Glutamatergic neuron (in vitro differentiated cells): ENCODE measurements at regions not wholly inside any gene's neighbourhood (a gene's known extent, or its start where the extent isn't known, plus 50 kb on each side); places are given as distances from the start of the nearest gene placed in this dataset.

Experiments used
- DNase-seq: peaks from one replicate; pipeline ENCODE4 v3.0.0; 2022
- H3K27ac Mint-ChIP-seq: one replicate; pipeline ENCODE4 v1.8.0; 2020; ENCODE audit warnings: mild to moderate bottlenecking, mixed read lengths, inconsistent platforms; ENCODE audit not compliant: unreplicated experiment
- H3K27me3 Mint-ChIP-seq: one replicate; pipeline ENCODE4 v1.8.0; 2020; ENCODE audit warnings: mild to moderate bottlenecking, moderate library complexity, mixed read lengths, inconsistent platforms; ENCODE audit not compliant: unreplicated experiment
- H3K36me3 Mint-ChIP-seq: one replicate; pipeline ENCODE4 v1.8.0; 2020; ENCODE audit warnings: mild to moderate bottlenecking, mixed read lengths, inconsistent platforms; ENCODE audit not compliant: unreplicated experiment
- H3K4me1 Mint-ChIP-seq: one replicate; pipeline ENCODE4 v1.8.0; 2020; ENCODE audit warnings: mild to moderate bottlenecking, low read depth, mixed read lengths, inconsistent platforms; ENCODE audit not compliant: unreplicated experiment
- H3K4me3 Mint-ChIP-seq: one replicate; pipeline ENCODE4 v1.8.0; 2020; ENCODE audit warnings: mild to moderate bottlenecking, mixed read lengths, inconsistent platforms; ENCODE audit not compliant: unreplicated experiment
- H3K9me3 Mint-ChIP-seq: one replicate; pipeline ENCODE4 v1.8.0; 2020; ENCODE audit warnings: mild to moderate bottlenecking, moderate library complexity, mixed read lengths, inconsistent platforms; ENCODE audit not compliant: unreplicated experiment
- TF ChIP-seq, protein P1 (sequence below): fragments of 200-600 bp; sonication (generic); IDR thresholded peaks from one replicate; pipeline ENCODE4 v1.5.0; 2021; ENCODE audit not compliant: partially characterized antibody, unreplicated experiment

DNA sequence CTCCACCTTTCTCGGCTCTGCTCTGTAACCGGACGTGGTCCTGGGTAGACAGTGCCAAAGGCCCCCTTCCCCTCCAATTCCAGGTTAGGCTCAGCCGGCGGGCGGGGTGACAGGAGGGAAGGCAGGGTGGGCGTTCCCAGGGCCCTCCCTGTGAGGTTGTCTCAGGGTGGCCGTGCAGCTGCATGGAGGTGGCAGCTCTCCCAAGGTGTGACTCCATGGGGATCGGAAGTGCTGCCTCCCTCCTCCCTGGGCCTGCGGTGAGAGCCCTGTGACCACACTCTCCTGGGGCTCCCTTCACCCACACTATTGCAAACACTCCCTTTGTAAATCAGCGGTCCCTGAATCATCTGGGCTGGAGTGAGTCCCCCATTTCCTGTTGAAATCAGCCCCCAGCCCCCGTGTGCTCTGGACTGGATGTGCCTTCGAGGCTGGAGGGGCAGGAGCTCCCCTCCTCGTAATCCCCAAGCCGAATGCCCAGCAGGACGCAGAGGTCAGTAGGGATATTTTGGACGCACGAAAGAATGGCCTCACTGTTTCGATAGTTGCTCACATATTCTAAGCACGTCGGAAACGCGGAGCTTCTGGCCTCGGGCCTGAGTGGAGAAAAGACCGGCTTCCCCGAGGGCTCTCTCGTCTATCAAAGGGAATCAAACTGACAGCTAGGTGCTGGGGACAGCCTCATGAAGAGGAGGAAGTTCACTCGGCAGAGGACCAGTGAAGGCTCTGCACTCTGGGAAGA lies 107.6 kb upstream of the COL5A1 start:
- Mint-ChIP-seq H3K4me3 (no peak overlapping the region), H3K27ac (no peak overlapping the region), H3K27me3 (peaks cover 5% of the 10 kb centered on the region), H3K36me3 (peaks cover 8% of the 10 kb centered on the region), H3K4me1 (no peaks in the 10 kb centered on the region), H3K9me3 (peaks cover 9% of the 10 kb centered on the region)
- TF ChIP-seq, protein P1, sequence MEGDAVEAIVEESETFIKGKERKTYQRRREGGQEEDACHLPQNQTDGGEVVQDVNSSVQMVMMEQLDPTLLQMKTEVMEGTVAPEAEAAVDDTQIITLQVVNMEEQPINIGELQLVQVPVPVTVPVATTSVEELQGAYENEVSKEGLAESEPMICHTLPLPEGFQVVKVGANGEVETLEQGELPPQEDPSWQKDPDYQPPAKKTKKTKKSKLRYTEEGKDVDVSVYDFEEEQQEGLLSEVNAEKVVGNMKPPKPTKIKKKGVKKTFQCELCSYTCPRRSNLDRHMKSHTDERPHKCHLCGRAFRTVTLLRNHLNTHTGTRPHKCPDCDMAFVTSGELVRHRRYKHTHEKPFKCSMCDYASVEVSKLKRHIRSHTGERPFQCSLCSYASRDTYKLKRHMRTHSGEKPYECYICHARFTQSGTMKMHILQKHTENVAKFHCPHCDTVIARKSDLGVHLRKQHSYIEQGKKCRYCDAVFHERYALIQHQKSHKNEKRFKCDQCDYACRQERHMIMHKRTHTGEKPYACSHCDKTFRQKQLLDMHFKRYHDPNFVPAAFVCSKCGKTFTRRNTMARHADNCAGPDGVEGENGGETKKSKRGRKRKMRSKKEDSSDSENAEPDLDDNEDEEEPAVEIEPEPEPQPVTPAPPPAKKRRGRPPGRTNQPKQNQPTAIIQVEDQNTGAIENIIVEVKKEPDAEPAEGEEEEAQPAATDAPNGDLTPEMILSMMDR: no peak
- no peak for DNase-seq

DNA sequence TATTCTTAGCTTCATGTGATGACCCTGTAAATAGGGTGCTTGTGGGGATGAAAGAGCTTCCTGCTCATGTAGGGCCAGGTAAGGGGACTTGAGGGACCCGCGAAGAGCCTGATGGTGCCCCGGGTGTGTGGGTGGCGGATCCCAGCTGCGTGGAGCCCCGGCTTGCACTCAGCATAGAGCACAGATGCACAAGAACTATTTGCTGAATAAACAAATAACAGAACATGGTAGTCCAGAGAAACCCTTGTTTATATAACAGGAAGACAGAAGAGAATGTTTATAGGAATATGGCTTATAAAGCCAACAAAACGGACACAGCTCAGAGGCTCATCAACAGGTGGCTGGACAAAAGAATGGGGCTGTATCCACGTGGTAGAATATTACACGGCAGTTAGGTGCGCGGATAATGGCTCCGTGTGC lies 106.9 kb upstream of the COL5A1 start:
- TF ChIP-seq, protein P1: no peak
- no peak overlapping the region for H3K4me3 Mint-ChIP-seq
- no peak overlapping the region for H3K27ac Mint-ChIP-seq
- H3K36me3 Mint-ChIP-seq: peaks cover 6% of the 10 kb centered on the region
- peaks cover 9% of the 10 kb centered on the region for H3K9me3 Mint-ChIP-seq
- H3K4me1 Mint-ChIP-seq: no peaks in the 10 kb centered on the region
- peaks cover 5% of the 10 kb centered on the region for H3K27me3 Mint-ChIP-seq
- no peak for DNase-seq

DNA sequence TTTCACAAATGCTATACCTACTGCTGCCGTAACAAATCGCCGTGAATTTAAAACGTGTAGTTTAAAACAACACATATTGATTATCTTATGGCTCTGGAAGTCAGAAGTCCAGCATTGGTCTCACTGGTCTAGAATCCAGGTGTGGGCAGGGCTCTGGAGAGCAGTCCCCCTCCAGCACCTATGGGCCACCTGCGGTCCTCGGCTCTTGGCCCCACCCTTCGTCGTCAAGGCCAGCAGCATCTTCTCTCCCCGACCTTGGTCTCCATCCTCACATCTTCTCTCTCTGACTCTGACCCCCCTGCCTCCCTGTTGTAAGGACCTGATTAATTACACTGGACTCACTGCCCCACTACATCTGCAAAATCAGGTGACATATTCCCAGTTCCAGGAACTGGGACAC lies 106.4 kb upstream of the COL5A1 start:
- Mint-ChIP-seq H3K36me3 (peaks cover 1% of the 10 kb centered on the region), H3K4me1 (no peaks in the 10 kb centered on the region), H3K4me3 (no peak overlapping the region), H3K27me3 (peaks cover 6% of the 10 kb centered on the region), H3K27ac (no peak overlapping the region), H3K9me3 (peaks cover 9% of the 10 kb centered on the region)
- TF ChIP-seq, protein P1: no peak
- DNase-seq: no peak

DNA sequence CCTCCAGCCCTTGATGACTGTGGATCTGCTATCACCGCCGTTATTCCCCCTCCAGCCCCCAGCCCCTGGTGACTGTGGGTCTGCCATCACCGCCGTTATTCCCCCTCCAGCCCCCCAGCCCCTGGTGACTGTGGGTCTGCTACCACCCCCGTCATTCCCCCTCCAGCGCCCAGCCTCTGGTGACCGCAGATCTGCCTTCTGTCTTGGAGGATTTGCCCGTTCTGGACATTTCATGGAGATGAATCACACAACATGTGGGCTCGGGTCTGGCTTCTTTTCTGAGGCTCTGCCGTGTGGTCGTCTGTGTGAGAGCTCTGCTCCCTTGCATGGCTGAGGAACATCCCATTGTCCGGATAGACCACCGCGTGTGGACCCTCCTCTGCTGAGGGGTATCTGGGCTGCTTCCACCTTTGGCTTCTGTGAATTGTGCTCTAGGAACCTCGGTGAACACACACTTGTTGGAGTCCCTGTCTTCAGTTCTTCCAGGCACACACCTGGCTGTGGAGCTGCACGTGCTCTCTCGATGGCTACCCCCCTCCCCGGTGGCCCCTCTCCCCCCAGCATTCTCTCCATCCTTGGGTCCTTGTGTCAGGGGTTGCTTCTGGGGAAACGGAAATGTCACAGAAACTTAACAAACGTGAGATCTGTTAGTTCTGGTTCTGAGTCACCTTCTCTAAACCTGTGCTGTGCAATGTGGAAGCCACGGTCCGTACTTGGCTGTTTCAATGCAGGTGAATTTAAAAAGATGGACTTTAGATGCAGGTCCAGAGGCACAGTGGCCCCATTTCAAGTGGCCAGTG lies 105.3 kb upstream of the COL5A1 start:
- Mint-ChIP-seq H3K9me3 (peaks cover 2% of the 10 kb centered on the region), H3K27me3 (peaks cover 6% of the 10 kb centered on the region), H3K4me1 (no peaks in the 10 kb centered on the region), H3K4me3 (no peak overlapping the region), H3K36me3 (no peaks in the 10 kb centered on the region), H3K27ac (no peak overlapping the region)
- no peak for DNase-seq
- TF ChIP-seq, protein P1: no peak

DNA sequence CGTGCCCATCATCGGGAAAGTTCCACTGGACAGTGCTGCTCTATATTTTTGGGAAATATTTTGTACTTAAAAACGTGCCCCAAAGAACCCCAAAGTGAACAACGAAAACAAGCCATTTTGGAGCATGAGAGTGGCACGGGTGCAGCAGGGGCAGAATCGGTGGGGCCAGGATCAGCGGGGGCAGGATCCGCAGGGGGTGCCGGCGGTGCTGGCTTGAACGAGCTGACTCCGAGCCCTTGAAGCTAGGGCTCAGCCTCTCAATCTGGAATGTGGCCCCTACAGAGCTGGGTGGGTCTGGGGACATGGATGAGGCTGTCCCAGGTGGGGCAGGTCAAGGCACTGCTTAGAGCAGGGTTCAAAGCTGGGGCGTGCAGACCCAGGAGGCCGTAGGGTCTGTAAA lies 104.7 kb upstream of the COL5A1 start:
- H3K36me3 Mint-ChIP-seq: peaks cover 5% of the 10 kb centered on the region
- DNase-seq: no peak
- TF ChIP-seq, protein P1: no peak
- peaks cover 4% of the 10 kb centered on the region for H3K9me3 Mint-ChIP-seq
- no peaks in the 10 kb centered on the region for H3K4me1 Mint-ChIP-seq
- no peak overlapping the region for H3K4me3 Mint-ChIP-seq
- no peak overlapping the region for H3K27ac Mint-ChIP-seq
- H3K27me3 Mint-ChIP-seq: peaks cover 8% of the 10 kb centered on the region
